ENCODE measurements at regions not wholly inside any gene's neighbourhood (a gene's known extent, or its start where the extent isn't known, plus 50 kb on each side); places are given as distances from the start of the nearest gene placed in this dataset.

DNA sequence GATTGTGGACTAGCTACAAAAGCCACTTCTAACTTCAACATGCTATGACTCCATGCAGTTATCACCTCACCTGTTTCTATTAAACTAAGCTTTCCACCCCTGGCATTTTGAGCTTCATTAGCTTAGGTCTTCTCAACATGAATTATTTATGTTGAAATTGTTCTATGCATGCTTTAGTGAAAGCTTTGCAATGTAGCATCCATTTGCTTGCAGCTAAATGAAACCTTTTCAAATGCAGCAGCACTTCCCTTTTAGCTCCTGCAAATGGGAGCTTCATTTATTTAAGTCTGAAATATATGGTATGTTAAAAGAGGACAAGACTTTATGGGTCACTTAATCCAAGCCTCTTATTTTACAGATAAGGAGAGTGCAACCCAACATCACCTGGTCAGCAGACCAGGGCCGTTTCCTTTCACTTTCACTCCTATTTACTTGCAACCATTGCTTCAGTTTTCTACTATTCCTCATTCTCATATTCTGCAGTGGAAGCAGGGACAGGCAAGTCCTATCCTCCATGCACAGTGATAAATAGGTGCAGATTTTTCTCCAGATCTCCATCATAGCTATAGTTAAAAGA is 56.4 kb upstream of the SAMSN1 start:
- ChIA-PET POLR2A (interaction anchor here (1.5 to 1.8 kb wide), 2 partner anchors 11 to 78 kb away, joined by 3 to 9 read pairs; no protein-coding TSS in a partner anchor), RAD21 (ENCODE audit: unreplicated experiment) (interaction anchor here (0.7 to 2.5 kb wide), 10 partner anchors 11 to 149 kb away, joined by 3 to 28 read pairs (median 5); no protein-coding TSS in a partner anchor), SMC1A (ENCODE audit: uncharacterized antibody, unreplicated experiment) (interaction anchor here (0.8 to 6.4 kb wide), 23 partner anchors 9 to 162 kb away, joined by 3 to 61 read pairs (median 4); no protein-coding TSS in a partner anchor), CTCF (interaction anchor here (0.9 to 1.7 kb wide), 9 partner anchors 8 to 135 kb away, joined by 3 to 10 read pairs (median 4); no protein-coding TSS in a partner anchor)
- Histone ChIP-seq H3K36me3 (ENCODE audit: control insufficient read depth in 2 of 2, insufficient read depth in 2 of 2, low read length in 1 of 2) (no peaks in the 10 kb centered on the region), H4K20me1 (ENCODE audit: control insufficient read depth, insufficient read depth) (no peaks in the 10 kb centered on the region), H3K79me2 (ENCODE audit: control insufficient read depth, insufficient read depth, low read length) (no peaks in the 10 kb centered on the region), H3K9me3 (replicated peaks; ENCODE audit: control insufficient read depth, insufficient read depth, low read length) (no peaks in the 10 kb centered on the region; the same call in 2 of the 3 replicates), H3K4me1 (ENCODE audit: control insufficient read depth, insufficient read depth, low read length) (peaks cover 3% of the 10 kb centered on the region; the same call in 1 of the 2 replicates), H2AFZ (ENCODE audit: control insufficient read depth, low read depth, low read length) (peak overlapping the region; percentile 56), H3K4me3 (peak overlapping the region; percentile 18; the same call in 1 of the 2 replicates), H3K4me2 (ENCODE audit: control insufficient read depth, insufficient read depth) (peak overlapping the region; percentile 75), H3K27ac (ENCODE audit: control insufficient read depth, insufficient read depth) (no peak overlapping the region), H3K9ac (ENCODE audit: control insufficient read depth, insufficient read depth, low read length) (no peak overlapping the region), H3K27me3 (replicated peaks in 1 of 2; ENCODE audit: control insufficient read depth in 2 of 2, insufficient read depth in 2 of 2, low read length in 1 of 2) (no peaks in the 10 kb centered on the region)
- intact Hi-C loops (cut with micrococcal nuclease; ENCODE audit: unreplicated experiment) = no loop called here
- in situ Hi-C loops (cut with MboI) = no loop called here
- DNase-seq (ENCODE audit: low read depth, low spot score) (no peak), ATAC-seq (peak; percentile 90), FAIRE-seq (peak; percentile 78)
- TF ChIP-seq, protein P1, sequence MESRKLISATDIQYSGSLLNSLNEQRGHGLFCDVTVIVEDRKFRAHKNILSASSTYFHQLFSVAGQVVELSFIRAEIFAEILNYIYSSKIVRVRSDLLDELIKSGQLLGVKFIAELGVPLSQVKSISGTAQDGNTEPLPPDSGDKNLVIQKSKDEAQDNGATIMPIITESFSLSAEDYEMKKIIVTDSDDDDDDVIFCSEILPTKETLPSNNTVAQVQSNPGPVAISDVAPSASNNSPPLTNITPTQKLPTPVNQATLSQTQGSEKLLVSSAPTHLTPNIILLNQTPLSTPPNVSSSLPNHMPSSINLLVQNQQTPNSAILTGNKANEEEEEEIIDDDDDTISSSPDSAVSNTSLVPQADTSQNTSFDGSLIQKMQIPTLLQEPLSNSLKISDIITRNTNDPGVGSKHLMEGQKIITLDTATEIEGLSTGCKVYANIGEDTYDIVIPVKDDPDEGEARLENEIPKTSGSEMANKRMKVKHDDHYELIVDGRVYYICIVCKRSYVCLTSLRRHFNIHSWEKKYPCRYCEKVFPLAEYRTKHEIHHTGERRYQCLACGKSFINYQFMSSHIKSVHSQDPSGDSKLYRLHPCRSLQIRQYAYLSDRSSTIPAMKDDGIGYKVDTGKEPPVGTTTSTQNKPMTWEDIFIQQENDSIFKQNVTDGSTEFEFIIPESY (IDR thresholded peaks at IDR 0.05) = no peak
- TF ChIP-seq TAF1 (IDR thresholded peaks at IDR 0.05; ENCODE audit: borderline replicate concordance, low read depth, low read length) = no peak
- TF ChIP-seq ZNF217 (IDR thresholded peaks at IDR 0.05) = no peak
- TF ChIP-seq RAD51 (IDR thresholded peaks at IDR 0.05) = peak; percentile 24; the same call in 1 of the 2 replicates
- TF ChIP-seq HCFC1 (IDR thresholded peaks at IDR 0.05; ENCODE audit: low read length) = no peak
- peak; percentile 47; the same call in 1 of the 2 replicates for TF ChIP-seq SPI1 (IDR thresholded peaks at IDR 0.05; ENCODE audit: borderline replicate concordance, insufficient read depth, low read depth, low read length)
- TF ChIP-seq YY1 (IDR thresholded peaks at IDR 0.05; ENCODE audit: low read depth, low read length) = no peak
- TF ChIP-seq, protein P2, sequence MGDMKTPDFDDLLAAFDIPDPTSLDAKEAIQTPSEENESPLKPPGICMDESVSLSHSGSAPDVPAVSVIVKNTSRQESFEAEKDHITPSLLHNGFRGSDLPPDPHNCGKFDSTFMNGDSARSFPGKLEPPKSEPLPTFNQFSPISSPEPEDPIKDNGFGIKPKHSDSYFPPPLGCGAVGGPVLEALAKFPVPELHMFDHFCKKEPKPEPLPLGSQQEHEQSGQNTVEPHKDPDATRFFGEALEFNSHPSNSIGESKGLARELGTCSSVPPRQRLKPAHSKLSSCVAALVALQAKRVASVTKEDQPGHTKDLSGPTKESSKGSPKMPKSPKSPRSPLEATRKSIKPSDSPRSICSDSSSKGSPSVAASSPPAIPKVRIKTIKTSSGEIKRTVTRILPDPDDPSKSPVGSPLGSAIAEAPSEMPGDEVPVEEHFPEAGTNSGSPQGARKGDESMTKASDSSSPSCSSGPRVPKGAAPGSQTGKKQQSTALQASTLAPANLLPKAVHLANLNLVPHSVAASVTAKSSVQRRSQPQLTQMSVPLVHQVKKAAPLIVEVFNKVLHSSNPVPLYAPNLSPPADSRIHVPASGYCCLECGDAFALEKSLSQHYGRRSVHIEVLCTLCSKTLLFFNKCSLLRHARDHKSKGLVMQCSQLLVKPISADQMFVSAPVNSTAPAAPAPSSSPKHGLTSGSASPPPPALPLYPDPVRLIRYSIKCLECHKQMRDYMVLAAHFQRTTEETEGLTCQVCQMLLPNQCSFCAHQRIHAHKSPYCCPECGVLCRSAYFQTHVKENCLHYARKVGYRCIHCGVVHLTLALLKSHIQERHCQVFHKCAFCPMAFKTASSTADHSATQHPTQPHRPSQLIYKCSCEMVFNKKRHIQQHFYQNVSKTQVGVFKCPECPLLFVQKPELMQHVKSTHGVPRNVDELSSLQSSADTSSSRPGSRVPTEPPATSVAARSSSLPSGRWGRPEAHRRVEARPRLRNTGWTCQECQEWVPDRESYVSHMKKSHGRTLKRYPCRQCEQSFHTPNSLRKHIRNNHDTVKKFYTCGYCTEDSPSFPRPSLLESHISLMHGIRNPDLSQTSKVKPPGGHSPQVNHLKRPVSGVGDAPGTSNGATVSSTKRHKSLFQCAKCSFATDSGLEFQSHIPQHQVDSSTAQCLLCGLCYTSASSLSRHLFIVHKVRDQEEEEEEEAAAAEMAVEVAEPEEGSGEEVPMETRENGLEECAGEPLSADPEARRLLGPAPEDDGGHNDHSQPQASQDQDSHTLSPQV (IDR thresholded peaks at IDR 0.05) = no peak
- TF ChIP-seq IRF4 (IDR thresholded peaks at IDR 0.05; ENCODE audit: low read depth, low read length) = no peak
- TF ChIP-seq GABPA (IDR thresholded peaks at IDR 0.05; ENCODE audit: low read depth) = no peak
- no peak for TF ChIP-seq CBX3 (IDR thresholded peaks at IDR 0.05; ENCODE audit: borderline replicate concordance, low read depth)
- TF ChIP-seq SIX5 (IDR thresholded peaks at IDR 0.05; ENCODE audit: low read depth, low read length, severe bottlenecking) = no peak
- no peak for TF ChIP-seq BMI1 (IDR thresholded peaks at IDR 0.05; ENCODE audit: borderline replicate concordance)
- no peak for TF ChIP-seq CHD4 (IDR thresholded peaks at IDR 0.05)
- TF ChIP-seq YBX1 (IDR thresholded peaks at IDR 0.05) = no peak
- WGBS (ENCODE audit: insufficient coverage, insufficient replicate concordance, low lambda C conversion rate, missing lambda C conversion rate) = 0% methylated on average over 1 of the region's 1 CpG
- no TSS peak for BruUV-seq (replicated peaks)
